ENCODE measurements at regions not wholly inside any gene's neighbourhood (a gene's known extent, or its start where the extent isn't known, plus 50 kb on each side); places are given as distances from the start of the nearest gene placed in this dataset.

- ATAC-seq (no peak), DNase-seq (no peak)
- Mint-ChIP-seq H3K9me3 (ENCODE audit: low read depth) (peaks cover 3% of the 10 kb centered on the region), H3K4me3 (no peak overlapping the region), H3K36me3 (no peaks in the 10 kb centered on the region), H3K4me1 (no peaks in the 10 kb centered on the region), H3K27me3 (no peaks in the 10 kb centered on the region), H3K27ac (no peak overlapping the region)
- CTCF ChIA-PET = no interaction called here
Observed at GRCh38 chr21:25062061-25062460, 545.2 kb downstream of the MRPL39 start.

GRCh38 chr21:25054689-25055088 is 552.6 kb downstream of the MRPL39 start:
- CTCF ChIA-PET = no interaction called here
- no peaks in the 10 kb centered on the region for H3K27me3 Mint-ChIP-seq
- H3K4me3 Mint-ChIP-seq = no peak overlapping the region
- ATAC-seq (no peak), DNase-seq (no peak)
- no peaks in the 10 kb centered on the region for H3K36me3 Mint-ChIP-seq
- H3K4me1 Mint-ChIP-seq = no peaks in the 10 kb centered on the region
- no peaks in the 10 kb centered on the region for H3K9me3 Mint-ChIP-seq (ENCODE audit: low read depth)
- no peak overlapping the region for H3K27ac Mint-ChIP-seq

- CTCF ChIA-PET = no interaction called here
- no peak overlapping the region for H3K27ac Mint-ChIP-seq
- no peak for DNase-seq
Observed at GRCh38 chr21:25039461-25040380, 567.6 kb downstream of the MRPL39 start.

GRCh38 chr21:25036775-25037174 is 570.5 kb downstream of the MRPL39 start:
- CTCF ChIA-PET = no interaction called here
- Mint-ChIP-seq H3K4me1 (no peaks in the 10 kb centered on the region), H3K9me3 (ENCODE audit: low read depth) (no peaks in the 10 kb centered on the region), H3K4me3 (no peak overlapping the region), H3K27me3 (no peaks in the 10 kb centered on the region), H3K27ac (no peak overlapping the region), H3K36me3 (no peaks in the 10 kb centered on the region)
- DNase-seq (no peak), ATAC-seq (no peak)

More at GRCh38 chr21:25039461-25040380, 567.6 kb downstream of the MRPL39 start:
- no peaks in the 10 kb centered on the region for H3K4me1 Mint-ChIP-seq
- no peaks in the 10 kb centered on the region for H3K27me3 Mint-ChIP-seq
- no peaks in the 10 kb centered on the region for H3K9me3 Mint-ChIP-seq (ENCODE audit: low read depth)
- ATAC-seq = no peak
- H3K4me3 Mint-ChIP-seq = no peak overlapping the region
- no peaks in the 10 kb centered on the region for H3K36me3 Mint-ChIP-seq

- Mint-ChIP-seq H3K9me3 (ENCODE audit: low read depth) (no peaks in the 10 kb centered on the region), H3K36me3 (no peaks in the 10 kb centered on the region), H3K27me3 (no peaks in the 10 kb centered on the region), H3K27ac (no peak overlapping the region), H3K4me3 (no peak overlapping the region), H3K4me1 (no peaks in the 10 kb centered on the region)
- DNase-seq (no peak), ATAC-seq (no peak)
- CTCF ChIA-PET = no interaction called here
Observed at GRCh38 chr21:25031750-25032149, 575.5 kb downstream of the MRPL39 start.

- Mint-ChIP-seq H3K9me3 (ENCODE audit: low read depth) (peaks cover 3% of the 10 kb centered on the region), H3K4me3 (no peak overlapping the region), H3K4me1 (no peaks in the 10 kb centered on the region), H3K36me3 (no peaks in the 10 kb centered on the region), H3K27ac (no peak overlapping the region), H3K27me3 (no peaks in the 10 kb centered on the region)
- CTCF ChIA-PET = no interaction called here
- no peak for ATAC-seq
- DNase-seq = no peak
Observed at GRCh38 chr21:25029580-25029979, 577.7 kb downstream of the MRPL39 start.

GRCh38 chr21:25025596-25025995 is 581.7 kb downstream of the MRPL39 start:
- Mint-ChIP-seq H3K4me1 (no peaks in the 10 kb centered on the region), H3K27ac (no peak overlapping the region), H3K27me3 (no peaks in the 10 kb centered on the region), H3K36me3 (no peaks in the 10 kb centered on the region), H3K9me3 (ENCODE audit: low read depth) (peaks cover 10% of the 10 kb centered on the region), H3K4me3 (no peak overlapping the region)
- CTCF ChIA-PET = no interaction called here
- ATAC-seq (no peak), DNase-seq (no peak)

- Mint-ChIP-seq H3K36me3 (no peaks in the 10 kb centered on the region), H3K4me3 (no peak overlapping the region), H3K9me3 (ENCODE audit: low read depth) (peaks cover 12% of the 10 kb centered on the region), H3K27ac (no peak overlapping the region), H3K27me3 (no peaks in the 10 kb centered on the region), H3K4me1 (no peaks in the 10 kb centered on the region)
- DNase-seq (no peak), ATAC-seq (no peak)
- CTCF ChIA-PET = no interaction called here
Observed at GRCh38 chr21:25024639-25025038, 582.6 kb downstream of the MRPL39 start.

- ATAC-seq (no peak), DNase-seq (no peak)
- H3K9me3 Mint-ChIP-seq (ENCODE audit: low read depth) = peaks cover 9% of the 10 kb centered on the region
- no peaks in the 10 kb centered on the region for H3K36me3 Mint-ChIP-seq
- no peak overlapping the region for H3K4me3 Mint-ChIP-seq
- H3K27ac Mint-ChIP-seq = no peak overlapping the region
- H3K4me1 Mint-ChIP-seq = no peaks in the 10 kb centered on the region
- H3K27me3 Mint-ChIP-seq = no peaks in the 10 kb centered on the region
- CTCF ChIA-PET = no interaction called here
Observed at GRCh38 chr21:25005388-25005787, 601.9 kb downstream of the MRPL39 start.

GRCh38 chr21:25002676-25003075 is 604.6 kb downstream of the MRPL39 start:
- no peaks in the 10 kb centered on the region for H3K4me1 Mint-ChIP-seq
- no peak for ATAC-seq
- no peaks in the 10 kb centered on the region for H3K27me3 Mint-ChIP-seq
- H3K4me3 Mint-ChIP-seq = no peak overlapping the region
- peaks cover 11% of the 10 kb centered on the region for H3K9me3 Mint-ChIP-seq (ENCODE audit: low read depth)
- H3K27ac Mint-ChIP-seq = no peak overlapping the region
- H3K36me3 Mint-ChIP-seq = no peaks in the 10 kb centered on the region
- CTCF ChIA-PET = no interaction called here
- DNase-seq = no peak

- DNase-seq (no peak), ATAC-seq (no peak)
- H3K27me3 Mint-ChIP-seq = no peaks in the 10 kb centered on the region
- CTCF ChIA-PET = interaction anchor here (0.6 kb wide), 1 partner anchor 1691 kb away, joined by 3 read pairs; no protein-coding TSS in a partner anchor
- H3K36me3 Mint-ChIP-seq = no peaks in the 10 kb centered on the region
- no peak overlapping the region for H3K27ac Mint-ChIP-seq
- H3K4me1 Mint-ChIP-seq = no peaks in the 10 kb centered on the region
- no peak overlapping the region for H3K4me3 Mint-ChIP-seq
- H3K9me3 Mint-ChIP-seq (ENCODE audit: low read depth) = peaks cover 2% of the 10 kb centered on the region
Observed at GRCh38 chr21:24995216-24995615, 612.1 kb downstream of the MRPL39 start.

GRCh38 chr21:24994717-24995116 is 612.6 kb downstream of the MRPL39 start:
- Mint-ChIP-seq H3K9me3 (ENCODE audit: low read depth) (peaks cover 2% of the 10 kb centered on the region), H3K27me3 (no peaks in the 10 kb centered on the region), H3K27ac (no peak overlapping the region), H3K4me1 (no peaks in the 10 kb centered on the region), H3K4me3 (no peak overlapping the region), H3K36me3 (no peaks in the 10 kb centered on the region)
- no peak for DNase-seq
- CTCF ChIA-PET = interaction anchor here (0.6 kb wide), 1 partner anchor 1691 kb away, joined by 3 read pairs; no protein-coding TSS in a partner anchor
- no peak for ATAC-seq

- no peak for DNase-seq
- Mint-ChIP-seq H3K36me3 (no peaks in the 10 kb centered on the region), H3K9me3 (ENCODE audit: low read depth) (no peaks in the 10 kb centered on the region), H3K27ac (no peak overlapping the region), H3K4me3 (no peak overlapping the region), H3K4me1 (no peaks in the 10 kb centered on the region), H3K27me3 (no peaks in the 10 kb centered on the region)
- CTCF ChIA-PET = no interaction called here
- no peak for ATAC-seq
Observed at GRCh38 chr21:24989516-24989915, 617.8 kb downstream of the MRPL39 start.

GRCh38 chr21:24988941-24989340 is 618.3 kb downstream of the MRPL39 start:
- Mint-ChIP-seq H3K9me3 (ENCODE audit: low read depth) (no peaks in the 10 kb centered on the region), H3K36me3 (no peaks in the 10 kb centered on the region), H3K27me3 (no peaks in the 10 kb centered on the region), H3K27ac (no peak overlapping the region), H3K4me3 (no peak overlapping the region), H3K4me1 (no peaks in the 10 kb centered on the region)
- DNase-seq = no peak
- ATAC-seq = no peak
- CTCF ChIA-PET = no interaction called here
